ENCODE measurements at regions not wholly inside any gene's neighbourhood (a gene's known extent, or its start where the extent isn't known, plus 50 kb on each side); places are given as distances from the start of the nearest gene placed in this dataset.

GRCh38 chr5:57754616-57755015 is 272.0 kb upstream of the ACTBL2 start:
- no peak for DNase-seq
- intact Hi-C loops (cut with micrococcal nuclease) = no loop called here
- no peak for TF ChIP-seq CTCF (IDR thresholded peaks at IDR 0.05; ENCODE audit: borderline replicate concordance)
- H3K36me3 ChIP-seq = no peaks in the 10 kb centered on the region
- H3K4me3 ChIP-seq = no peak overlapping the region
- no peaks in the 10 kb centered on the region for H3K9me3 ChIP-seq (replicated peaks)
- H3K4me1 ChIP-seq = no peaks in the 10 kb centered on the region
- no peak overlapping the region for H3K27ac ChIP-seq (replicated peaks)
- H3K27me3 ChIP-seq (ENCODE audit: low read depth) = no peaks in the 10 kb centered on the region

- H3K36me3 ChIP-seq = no peaks in the 10 kb centered on the region
- intact Hi-C loops (cut with micrococcal nuclease) = no loop called here
- no peaks in the 10 kb centered on the region for H3K9me3 ChIP-seq (replicated peaks)
Observed at GRCh38 chr5:57753446-57753845, 270.8 kb upstream of the ACTBL2 start.

GRCh38 chr5:57751710-57752109 is 269.1 kb upstream of the ACTBL2 start:
- intact Hi-C loops (cut with micrococcal nuclease) = no loop called here
- H3K4me3 ChIP-seq = no peak overlapping the region

More at GRCh38 chr5:57753446-57753845, 270.8 kb upstream of the ACTBL2 start:
- no peaks in the 10 kb centered on the region for H3K27me3 ChIP-seq (ENCODE audit: low read depth)
- no peak overlapping the region for H3K27ac ChIP-seq (replicated peaks)
- H3K4me3 ChIP-seq = no peak overlapping the region
- DNase-seq = no peak
- no peak for TF ChIP-seq CTCF (IDR thresholded peaks at IDR 0.05; ENCODE audit: borderline replicate concordance)
- H3K4me1 ChIP-seq = no peaks in the 10 kb centered on the region

GRCh38 chr5:57750891-57751290 is 268.3 kb upstream of the ACTBL2 start:
- intact Hi-C loops (cut with micrococcal nuclease) = no loop called here
- Histone ChIP-seq H3K36me3 (no peaks in the 10 kb centered on the region), H3K27me3 (ENCODE audit: low read depth) (no peaks in the 10 kb centered on the region), H3K4me1 (no peaks in the 10 kb centered on the region), H3K4me3 (no peak overlapping the region), H3K9me3 (replicated peaks) (no peaks in the 10 kb centered on the region), H3K27ac (replicated peaks) (no peak overlapping the region)
- no peak for TF ChIP-seq CTCF (IDR thresholded peaks at IDR 0.05; ENCODE audit: borderline replicate concordance)
- DNase-seq = no peak

More at GRCh38 chr5:57751710-57752109, 269.1 kb upstream of the ACTBL2 start:
- H3K36me3 ChIP-seq = no peaks in the 10 kb centered on the region
- H3K27ac ChIP-seq (replicated peaks) = no peak overlapping the region
- no peak for DNase-seq
- no peaks in the 10 kb centered on the region for H3K4me1 ChIP-seq
- no peaks in the 10 kb centered on the region for H3K27me3 ChIP-seq (ENCODE audit: low read depth)
- no peak for TF ChIP-seq CTCF (IDR thresholded peaks at IDR 0.05; ENCODE audit: borderline replicate concordance)
- H3K9me3 ChIP-seq (replicated peaks) = no peaks in the 10 kb centered on the region

GRCh38 chr5:57750282-57750681 is 267.7 kb upstream of the ACTBL2 start:
- TF ChIP-seq CTCF (IDR thresholded peaks at IDR 0.05; ENCODE audit: borderline replicate concordance) = no peak
- no peak for DNase-seq
- H3K4me3 ChIP-seq = no peak overlapping the region
- no peak overlapping the region for H3K27ac ChIP-seq (replicated peaks)
- no peaks in the 10 kb centered on the region for H3K36me3 ChIP-seq
- no peaks in the 10 kb centered on the region for H3K4me1 ChIP-seq
- intact Hi-C loops (cut with micrococcal nuclease) = no loop called here
- no peaks in the 10 kb centered on the region for H3K27me3 ChIP-seq (ENCODE audit: low read depth)
- H3K9me3 ChIP-seq (replicated peaks) = no peaks in the 10 kb centered on the region

GRCh38 chr5:57749396-57749795 is 266.8 kb upstream of the ACTBL2 start:
- intact Hi-C loops (cut with micrococcal nuclease) = no loop called here
- DNase-seq = no peak
- no peaks in the 10 kb centered on the region for H3K36me3 ChIP-seq
- no peaks in the 10 kb centered on the region for H3K4me1 ChIP-seq
- H3K27me3 ChIP-seq (ENCODE audit: low read depth) = no peaks in the 10 kb centered on the region
- no peak overlapping the region for H3K4me3 ChIP-seq
- TF ChIP-seq CTCF (IDR thresholded peaks at IDR 0.05; ENCODE audit: borderline replicate concordance) = no peak
- no peaks in the 10 kb centered on the region for H3K9me3 ChIP-seq (replicated peaks)
- H3K27ac ChIP-seq (replicated peaks) = no peak overlapping the region
